Lower leg skin (tissue), 3 donors: ENCODE measurements at regions not wholly inside any gene's neighbourhood (a gene's known extent, or its start where the extent isn't known, plus 50 kb on each side); places are given as distances from the start of the nearest gene placed in this dataset.

Source experiments
- CTCF ChIP-seq, 3 donors: fragments of 450-650 bp; IDR thresholded peaks; one replicate each; pipeline ENCODE4 v1.5.1; 2016; ENCODE audit warnings: antibody characterized with exemption in 3 of 3, mild to moderate bottlenecking in 3 of 3, moderate library complexity in 2 of 3
- POLR2A ChIP-seq, 2 donors: fragments of 450-650 bp; IDR thresholded peaks; one replicate each; pipeline ENCODE4 v1.6.1; 2016 to 2017; ENCODE audit warnings: antibody characterized with exemption in 2 of 2, mild to moderate bottlenecking in 1 of 2, moderate library complexity in 1 of 2

- no peak for TF ChIP-seq CTCF (IDR thresholded peaks at IDR 0.05)
- no peak for TF ChIP-seq POLR2A (IDR thresholded peaks at IDR 0.05)
Measured at GRCh38 chr15:62549345-62549970, 384.4 kb upstream of the C2CD4B start.
